Dedifferentiated amniotic fluid mesenchymal stem cell (primary cell): ENCODE measurements at regions not wholly inside any gene's neighbourhood (a gene's known extent, or its start where the extent isn't known, plus 50 kb on each side); places are given as distances from the start of the nearest gene placed in this dataset.

Experiments used
- DNase-seq: peaks from one replicate; pipeline ENCODE4 v3.0.0-alpha.2; 2016; ENCODE audit errors: extremely low spot score

- DNase-seq = no peak
Observed at GRCh38 chr7:32178677-32179366, 108.6 kb upstream of the PDE1C start.

GRCh38 chr7:32177232-32177631 lies 107.0 kb upstream of the PDE1C start:
- no peak for DNase-seq

- DNase-seq = no peak
Observed at GRCh38 chr7:32175099-32175498, 104.9 kb upstream of the PDE1C start.

GRCh38 chr7:32171248-32171647 lies 101.0 kb upstream of the PDE1C start:
- no peak for DNase-seq

GRCh38 chr7:32170838-32171237 lies 100.6 kb upstream of the PDE1C start:
- DNase-seq = no peak

- no peak for DNase-seq
Observed at GRCh38 chr7:32169228-32169627, 99.0 kb upstream of the PDE1C start.

DNA sequence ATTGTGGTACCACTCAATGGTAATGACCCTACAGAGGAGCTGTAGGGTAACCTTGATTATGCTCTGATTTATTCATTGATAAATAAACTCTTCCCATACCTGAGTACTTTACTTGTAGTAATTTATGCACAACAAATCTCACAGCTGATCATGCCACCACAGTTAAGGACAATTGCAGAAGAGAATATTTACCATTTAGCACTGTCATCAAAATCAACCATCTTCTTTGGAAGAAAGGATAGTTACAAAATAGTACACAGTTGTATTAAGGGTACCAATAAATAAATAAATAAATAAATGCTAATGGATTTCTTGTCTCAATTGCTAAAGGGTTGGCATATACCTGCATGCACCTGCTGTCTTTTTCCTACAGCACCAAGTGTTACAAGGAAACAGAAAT lies 97.6 kb upstream of the PDE1C start:
- DNase-seq = no peak

DNA sequence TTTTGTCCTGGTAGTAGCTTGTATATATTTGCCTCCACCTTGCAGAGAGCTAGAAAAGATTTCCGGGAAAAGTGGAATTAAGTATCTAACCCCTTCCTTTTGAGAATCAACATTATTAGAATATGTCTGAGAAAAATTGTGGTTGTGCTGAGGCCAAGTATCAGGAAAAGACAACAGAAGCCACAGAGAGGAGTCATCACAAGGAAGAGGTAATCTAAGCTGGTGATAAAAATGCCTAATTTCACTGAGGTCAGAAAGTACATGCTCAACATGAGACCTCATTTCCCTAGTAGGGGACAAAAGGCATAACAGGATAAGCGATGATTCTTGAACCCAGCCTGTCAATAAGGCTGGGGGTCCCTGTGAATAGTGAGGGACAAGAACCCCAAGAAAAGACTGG lies 97.0 kb upstream of the PDE1C start:
- DNase-seq = no peak

DNA sequence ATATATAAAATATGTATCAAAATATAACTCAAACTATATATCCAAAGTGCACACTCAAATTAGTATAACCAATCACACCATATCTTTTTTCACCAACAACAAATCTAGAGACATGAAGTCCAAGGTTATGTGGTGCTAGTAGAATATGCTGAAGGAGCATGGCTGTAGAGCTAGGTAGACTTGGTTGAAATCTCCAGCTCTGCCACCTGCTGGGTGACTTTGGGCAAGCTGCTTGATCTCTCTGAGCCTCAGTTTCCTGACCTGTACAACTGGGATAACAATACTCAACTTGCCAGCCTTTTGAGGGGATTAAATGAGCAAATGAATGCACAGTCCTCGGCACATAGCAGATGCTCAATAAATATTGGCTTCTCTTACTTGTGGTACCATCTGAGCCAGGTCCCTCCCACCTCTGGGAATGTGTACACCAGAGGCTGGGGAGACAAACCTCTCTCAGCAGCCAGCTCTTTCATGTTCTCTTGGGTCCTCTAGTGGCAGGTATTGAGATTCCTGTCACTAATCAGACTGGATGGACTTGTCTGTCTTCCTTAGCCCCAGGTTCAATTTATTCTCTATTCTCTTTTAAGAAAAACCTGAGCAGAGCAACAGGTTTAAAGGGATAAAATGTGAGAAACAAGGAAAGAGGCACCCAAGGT lies 94.3 kb upstream of the PDE1C start:
- peak; percentile 79 for DNase-seq

DNA sequence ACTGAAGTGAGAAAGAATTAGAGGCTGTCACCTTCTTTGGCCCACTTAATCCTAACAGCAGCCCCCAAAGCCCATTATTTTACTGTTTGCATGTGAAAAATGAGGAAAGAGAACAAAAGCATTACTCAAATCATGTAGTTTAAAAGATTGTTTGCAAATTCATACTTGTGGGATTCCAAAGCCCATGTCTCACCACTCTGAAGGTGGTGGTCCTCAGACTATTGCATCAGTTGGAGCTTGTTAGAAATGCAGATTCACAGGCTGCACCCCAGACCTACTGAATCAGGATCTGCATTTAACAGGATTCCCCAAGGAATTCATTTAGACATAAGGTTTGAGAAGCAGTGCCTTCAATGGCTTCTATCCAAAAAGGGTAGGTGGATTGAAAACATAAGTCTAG lies 93.7 kb upstream of the PDE1C start:
- DNase-seq = peak; percentile 30

DNA sequence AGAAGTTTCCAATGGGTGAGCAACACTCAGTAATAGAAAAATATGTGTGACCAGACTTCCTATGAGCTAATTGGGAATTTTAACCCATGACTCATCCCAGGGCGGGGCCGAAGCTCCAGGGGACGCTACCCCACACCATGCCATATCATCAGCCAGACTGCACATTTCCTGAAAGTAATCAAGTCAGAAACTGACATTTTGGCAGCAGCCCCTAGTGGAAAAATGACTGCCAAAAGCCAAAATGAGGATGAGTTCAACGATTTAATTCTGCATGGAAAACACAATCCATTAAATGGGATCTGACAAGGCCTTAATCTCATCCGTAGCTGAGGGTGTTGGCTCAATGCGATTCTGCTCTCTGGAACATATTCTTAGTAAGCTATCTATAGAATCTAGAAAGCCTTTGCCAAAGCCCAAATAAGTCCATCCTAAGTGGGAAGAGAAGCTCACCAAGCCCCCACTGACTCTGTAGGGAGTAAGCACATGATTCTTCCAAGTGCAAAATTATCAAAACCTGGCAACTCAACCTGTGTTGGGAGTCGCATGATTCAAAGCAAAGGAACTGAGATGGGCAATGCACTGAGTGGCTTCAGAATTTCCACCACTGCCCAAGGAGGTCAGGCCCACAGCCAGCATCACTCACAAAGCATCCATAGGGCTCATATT lies 93.1 kb upstream of the PDE1C start:
- peak; percentile 94 for DNase-seq

GRCh38 chr7:32161708-32162107 lies 91.5 kb upstream of the PDE1C start:
- DNase-seq = peak; percentile 55

DNA sequence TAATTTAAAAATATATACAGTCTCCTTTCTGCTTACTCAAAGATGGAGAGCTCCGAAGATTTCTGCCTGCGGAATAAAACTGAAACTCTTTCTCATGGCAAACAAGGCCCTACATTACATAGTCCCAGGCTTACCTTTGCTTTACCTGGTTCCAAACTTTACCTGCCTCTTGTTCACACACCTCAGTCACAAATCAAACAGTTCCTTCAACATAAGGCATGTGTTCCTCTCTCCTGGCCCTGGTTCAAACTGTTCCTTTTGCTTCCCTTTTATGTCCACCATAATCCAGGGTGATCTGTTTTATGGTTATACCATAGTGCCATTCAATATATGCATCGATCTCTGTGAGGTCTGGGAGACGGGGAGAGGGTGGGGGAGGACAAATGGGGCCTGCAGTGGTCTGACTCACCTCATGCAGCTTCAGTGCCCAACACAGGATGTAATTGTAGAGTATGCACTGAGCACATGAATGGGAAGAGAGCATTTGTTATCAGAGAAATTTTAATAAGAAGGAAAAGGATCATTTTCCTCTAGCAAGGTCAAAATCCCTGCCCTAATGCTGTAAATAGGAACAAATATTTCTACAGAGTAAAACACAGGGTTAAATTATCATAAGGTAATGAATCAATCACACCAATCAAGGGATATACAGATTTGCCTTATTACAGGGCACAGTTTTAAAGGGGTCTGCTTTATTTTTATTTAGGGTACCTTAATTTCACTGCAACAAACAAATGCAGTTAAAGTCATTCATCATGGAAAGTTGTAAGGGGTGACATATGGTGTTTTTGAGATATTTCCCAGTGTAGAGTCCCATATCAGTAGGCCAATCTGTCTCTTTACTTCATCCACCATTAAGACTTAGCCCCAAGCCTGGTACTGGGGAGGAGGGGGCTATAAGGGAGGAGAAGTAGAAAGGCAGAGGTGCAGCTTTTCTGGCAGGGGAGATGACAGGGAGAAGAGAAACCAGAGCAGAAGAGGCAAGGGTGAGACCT lies 88.8 kb upstream of the PDE1C start:
- DNase-seq = no peak

DNA sequence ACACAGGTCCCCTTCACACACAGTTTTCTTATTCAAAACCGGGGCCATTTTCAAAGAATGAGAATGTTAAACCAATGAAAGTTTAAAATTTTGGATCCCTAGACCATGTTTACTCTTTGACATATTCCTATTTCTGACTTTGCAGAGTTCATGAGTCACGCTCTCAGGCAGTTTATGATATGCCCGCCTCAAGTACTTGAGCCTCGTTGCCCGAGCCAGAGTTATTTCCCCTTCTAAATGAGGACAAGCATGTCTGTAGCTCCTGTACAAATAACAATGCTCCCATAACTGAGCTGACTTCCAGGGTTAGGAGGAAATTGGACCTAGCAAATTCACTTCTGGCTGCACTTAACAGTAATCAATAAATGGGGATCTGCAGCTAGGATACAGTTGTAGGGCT lies 87.9 kb upstream of the PDE1C start:
- no peak for DNase-seq

DNA sequence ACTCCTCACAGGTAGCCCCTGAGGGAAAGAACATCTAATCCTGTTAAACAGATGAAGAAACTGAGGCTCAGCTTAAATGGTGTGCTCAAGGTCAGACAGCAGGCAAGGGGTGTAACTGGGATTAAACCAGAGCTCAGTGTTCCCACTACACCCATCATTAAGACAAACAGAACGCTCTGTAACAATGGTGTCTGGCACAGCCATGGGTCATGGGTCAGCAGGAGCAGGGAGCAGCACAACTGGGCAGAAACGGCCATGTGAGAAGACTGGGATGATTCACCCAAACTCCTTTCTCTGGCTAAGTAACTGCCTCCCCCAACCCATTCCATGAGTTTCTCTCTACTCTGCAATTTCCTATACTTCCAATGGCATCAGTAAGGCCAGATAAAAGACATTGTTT lies 85.5 kb upstream of the PDE1C start:
- DNase-seq = no peak

- no peak for DNase-seq
Observed at GRCh38 chr7:32154797-32155196, 84.6 kb upstream of the PDE1C start.

DNA sequence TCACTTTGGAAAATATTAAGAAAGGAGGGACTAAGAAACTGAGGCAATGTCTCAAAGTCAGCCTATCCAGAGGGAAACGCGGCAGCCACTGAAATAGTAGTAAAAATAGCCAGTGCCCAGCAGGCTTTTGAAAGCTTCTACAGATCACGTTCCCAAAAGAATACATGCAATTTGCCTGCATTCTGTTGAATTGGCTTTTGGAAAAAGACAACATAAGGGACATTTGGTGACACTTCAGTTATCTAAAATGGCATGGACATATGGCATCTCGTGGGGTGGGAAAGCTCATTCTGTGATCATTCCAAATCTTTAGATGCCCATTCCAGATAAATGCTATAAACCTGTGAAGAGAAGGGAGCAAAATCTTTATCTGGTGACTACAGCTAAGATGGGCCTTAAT lies 82.8 kb upstream of the PDE1C start:
- DNase-seq = no peak

DNA sequence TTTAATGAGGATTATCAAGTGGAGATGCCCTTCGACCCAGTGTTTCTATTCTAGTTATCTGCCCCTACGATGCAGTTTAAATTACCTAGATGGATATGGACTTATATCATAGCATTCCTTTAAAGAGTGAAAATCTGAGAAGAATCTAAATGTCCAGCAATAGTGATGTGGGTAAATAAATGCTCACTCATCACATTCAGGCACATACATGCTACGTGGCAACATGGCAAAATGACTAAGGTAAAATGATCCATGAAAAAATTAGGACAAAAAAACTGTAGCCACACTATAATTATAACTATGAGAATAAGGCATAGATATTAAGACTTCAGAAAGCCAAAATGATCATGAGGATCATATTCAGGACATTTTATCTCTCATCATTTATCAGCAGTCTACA lies 82.4 kb upstream of the PDE1C start:
- no peak for DNase-seq

GRCh38 chr7:32150589-32150988 lies 80.4 kb upstream of the PDE1C start:
- DNase-seq = no peak

- no peak for DNase-seq
Observed at GRCh38 chr7:32150039-32150438, 79.8 kb upstream of the PDE1C start.

- DNase-seq = no peak
Observed at GRCh38 chr7:32147546-32148268, 77.5 kb upstream of the PDE1C start.
